IPS-18a (cell line): ENCODE measurements at regions not wholly inside any gene's neighbourhood (a gene's known extent, or its start where the extent isn't known, plus 50 kb on each side); places are given as distances from the start of the nearest gene placed in this dataset.
"Not testable (repeated sequence)": the region's sequence is repeated elsewhere in the genome, so short reads cannot be mapped to it uniquely, and the experiment has no call there.

ENCODE experiments used
- H3K27ac ChIP-seq: one replicate; pipeline ENCODE4 v1.5.1; 2013; ENCODE audit warnings: low read length
- H3K27me3 ChIP-seq: one replicate; pipeline ENCODE4 v1.6.1; 2013; ENCODE audit warnings: mild to moderate bottlenecking, low read length; ENCODE audit not compliant: control insufficient read depth, insufficient read depth
- H3K36me3 ChIP-seq: one replicate; pipeline ENCODE4 v1.6.1; 2013; ENCODE audit warnings: low read depth, low read length; ENCODE audit not compliant: control insufficient read depth
- H3K4me1 ChIP-seq: one replicate; pipeline ENCODE4 v1.6.1; 2013; ENCODE audit warnings: low read depth, low read length; ENCODE audit not compliant: control insufficient read depth
- H3K4me3 ChIP-seq: one replicate; pipeline ENCODE4 v1.5.1; 2013; ENCODE audit warnings: low read length
- H3K9ac ChIP-seq: one replicate; pipeline ENCODE4 v1.6.1; 2013; ENCODE audit warnings: mild to moderate bottlenecking, low read length, moderate library complexity
- H3K9me3 ChIP-seq: one replicate; pipeline ENCODE4 v1.6.1; 2013; ENCODE audit warnings: low read depth, low read length; ENCODE audit not compliant: control insufficient read depth

GRCh38 chr5:18403141-18403540 is 768.9 kb downstream of the TAF11L14 start:
- H3K27ac ChIP-seq, result no peak overlapping the region
- no peaks in the 10 kb centered on the region for H3K4me1 ChIP-seq
- no peaks in the 10 kb centered on the region for H3K9me3 ChIP-seq
- H3K4me3 ChIP-seq, result no peak overlapping the region
- H3K9ac ChIP-seq, result no peak overlapping the region
- no peaks in the 10 kb centered on the region for H3K27me3 ChIP-seq
- no peaks in the 10 kb centered on the region for H3K36me3 ChIP-seq

GRCh38 chr5:18403941-18404438 is 769.7 kb downstream of the TAF11L14 start:
- H3K9ac ChIP-seq, result no peak overlapping the region
- H3K27ac ChIP-seq, result no peak overlapping the region
- no peaks in the 10 kb centered on the region for H3K4me1 ChIP-seq
- no peaks in the 10 kb centered on the region for H3K36me3 ChIP-seq
- no peaks in the 10 kb centered on the region for H3K9me3 ChIP-seq
- H3K4me3 ChIP-seq, result no peak overlapping the region
- H3K27me3 ChIP-seq, result no peaks in the 10 kb centered on the region

GRCh38 chr5:18420711-18421110 is 786.5 kb downstream of the TAF11L14 start:
- Histone ChIP-seq H3K9me3 (no peaks in the 10 kb centered on the region), H3K27me3 (no peaks in the 10 kb centered on the region), H3K4me1 (no peaks in the 10 kb centered on the region), H3K27ac (no peak overlapping the region), H3K9ac (no peak overlapping the region), H3K4me3 (no peak overlapping the region), H3K36me3 (no peaks in the 10 kb centered on the region)

GRCh38 chr5:18433336-18433735 is 799.1 kb downstream of the TAF11L14 start:
- Histone ChIP-seq H3K27me3 (no peaks in the 10 kb centered on the region), H3K4me3 (no peak overlapping the region), H3K9ac (no peak overlapping the region), H3K9me3 (no peaks in the 10 kb centered on the region), H3K27ac (no peak overlapping the region), H3K36me3 (no peaks in the 10 kb centered on the region), H3K4me1 (no peaks in the 10 kb centered on the region)

GRCh38 chr5:18438126-18438525 is 803.9 kb downstream of the TAF11L14 start:
- Histone ChIP-seq H3K4me3 (no peak overlapping the region), H3K27ac (no peak overlapping the region), H3K9ac (no peak overlapping the region), H3K4me1 (no peaks in the 10 kb centered on the region), H3K9me3 (peaks cover 5% of the 10 kb centered on the region), H3K27me3 (no peaks in the 10 kb centered on the region), H3K36me3 (no peaks in the 10 kb centered on the region)

- Histone ChIP-seq H3K9ac (no peak overlapping the region), H3K27ac (no peak overlapping the region), H3K9me3 (no peaks in the 10 kb centered on the region), H3K36me3 (no peaks in the 10 kb centered on the region), H3K4me3 (no peak overlapping the region), H3K27me3 (no peaks in the 10 kb centered on the region), H3K4me1 (no peaks in the 10 kb centered on the region)
Observed at GRCh38 chr5:18455521-18455920, 821.3 kb downstream of the TAF11L14 start.

- no peaks in the 10 kb centered on the region for H3K4me1 ChIP-seq
- no peaks in the 10 kb centered on the region for H3K27me3 ChIP-seq
- no peak overlapping the region for H3K4me3 ChIP-seq
- H3K36me3 ChIP-seq, result no peaks in the 10 kb centered on the region
- H3K9me3 ChIP-seq, result no peaks in the 10 kb centered on the region
- H3K27ac ChIP-seq, result no peak overlapping the region
- H3K9ac ChIP-seq, result no peak overlapping the region
Observed at GRCh38 chr5:18457255-18457654, 823.0 kb downstream of the TAF11L14 start.

- H3K4me3 ChIP-seq, result no peak overlapping the region
- H3K27me3 ChIP-seq, result no peaks in the 10 kb centered on the region
- no peaks in the 10 kb centered on the region for H3K36me3 ChIP-seq
- H3K4me1 ChIP-seq, result no peaks in the 10 kb centered on the region
- H3K9me3 ChIP-seq, result no peaks in the 10 kb centered on the region
- no peak overlapping the region for H3K9ac ChIP-seq
- no peak overlapping the region for H3K27ac ChIP-seq
Observed at GRCh38 chr5:18461766-18462165, 827.5 kb downstream of the TAF11L14 start.

GRCh38 chr5:18465833-18466681 is 831.8 kb downstream of the TAF11L14 start:
- no peaks in the 10 kb centered on the region for H3K9me3 ChIP-seq
- no peak overlapping the region for H3K4me3 ChIP-seq
- H3K9ac ChIP-seq, result no peak overlapping the region
- no peaks in the 10 kb centered on the region for H3K36me3 ChIP-seq
- no peaks in the 10 kb centered on the region for H3K27me3 ChIP-seq
- H3K27ac ChIP-seq, result no peak overlapping the region
- no peaks in the 10 kb centered on the region for H3K4me1 ChIP-seq

- Histone ChIP-seq H3K27ac (no peak overlapping the region), H3K27me3 (no peaks in the 10 kb centered on the region), H3K9me3 (no peaks in the 10 kb centered on the region), H3K4me3 (no peak overlapping the region), H3K36me3 (no peaks in the 10 kb centered on the region), H3K9ac (no peak overlapping the region), H3K4me1 (no peaks in the 10 kb centered on the region)
Observed at GRCh38 chr5:18466731-18467130, 832.5 kb downstream of the TAF11L14 start.

- H3K4me3 ChIP-seq, H3K36me3 ChIP-seq, H3K27ac ChIP-seq, H3K9me3 ChIP-seq, H3K4me1 ChIP-seq, H3K27me3 ChIP-seq, H3K9ac ChIP-seq: not testable (repeated sequence)
Observed at GRCh38 chr5:18471791-18472190, 837.5 kb downstream of the TAF11L14 start.

GRCh38 chr5:18483451-18483850 is 849.2 kb downstream of the TAF11L14 start:
- Histone ChIP-seq H3K9ac (no peak overlapping the region), H3K36me3 (no peaks in the 10 kb centered on the region), H3K4me3 (no peak overlapping the region), H3K27me3 (no peaks in the 10 kb centered on the region), H3K4me1 (no peaks in the 10 kb centered on the region), H3K27ac (no peak overlapping the region), H3K9me3 (no peaks in the 10 kb centered on the region)
